SK-N-SH treated with all-trans-retinoic acid at 6 μM for 48 hours (cell line): ENCODE measurements at regions not wholly inside any gene's neighbourhood (a gene's known extent, or its start where the extent isn't known, plus 50 kb on each side); places are given as distances from the start of the nearest gene placed in this dataset.

ENCODE experiments used
- ATAC-seq: fragments of 200-7000 bp; cut with Tn5 transposase; 3 replicates; pipeline ENCODE4 v1.9.1; 2020; ENCODE audit warnings: mild to moderate bottlenecking, moderate library complexity
- ARNTL ChIP-seq: fragments of 450-650 bp; formaldehyde crosslinking; IDR thresholded peaks from 2 replicates; pipeline ENCODE4 v1.5.0; 2020; ENCODE audit warnings: low read depth, mild to moderate bottlenecking, moderate library complexity, borderline replicate concordance
- BACH2 ChIP-seq: fragments of 250-450 bp; sonication (Bioruptor Pico); IDR thresholded peaks from 2 replicates; pipeline ENCODE4 v1.9.0; 2021; ENCODE audit warnings: mild to moderate bottlenecking, borderline replicate concordance
- CSDC2 ChIP-seq: fragments of 250-450 bp; sonication (Bioruptor Pico); IDR thresholded peaks from 2 replicates; pipeline ENCODE4 v1.5.0; 2020; ENCODE audit warnings: mild to moderate bottlenecking, moderate library complexity
- ESRRG ChIP-seq: fragments of 250-450 bp; sonication (Bioruptor Pico); IDR thresholded peaks from 2 replicates; pipeline ENCODE4 v1.6.1; 2021; ENCODE audit warnings: mild to moderate bottlenecking
- GLIS3 ChIP-seq: fragments of 250-450 bp; sonication (Bioruptor Pico); IDR thresholded peaks from 2 replicates; pipeline ENCODE4 v1.5.0; 2020; ENCODE audit warnings: mild to moderate bottlenecking, moderate library complexity
- ISL1 ChIP-seq: fragments of 250-450 bp; sonication (Bioruptor Pico); IDR thresholded peaks from 2 replicates; pipeline ENCODE4 v2.1.2; 2022; ENCODE audit warnings: mild to moderate bottlenecking, moderate library complexity
- OSR1 ChIP-seq: fragments of 250-450 bp; sonication (Bioruptor Pico); IDR thresholded peaks from 2 replicates; pipeline ENCODE4 v1.8.0; 2022; ENCODE audit warnings: moderate library complexity, mild to moderate bottlenecking, inconsistent platforms
- PPARA ChIP-seq: fragments of 250-450 bp; sonication (Bioruptor Pico); IDR thresholded peaks from 2 replicates; pipeline ENCODE4 v1.5.0; 2020; ENCODE audit warnings: mild to moderate bottlenecking, borderline replicate concordance
- SNAI2 ChIP-seq: fragments of 250-450 bp; sonication (Bioruptor Pico); IDR thresholded peaks from 2 replicates; pipeline ENCODE4 v1.5.0; 2020; ENCODE audit warnings: mild to moderate bottlenecking, moderate library complexity
- TCF4 ChIP-seq: fragments of 250-450 bp; sonication (Bioruptor Pico); IDR thresholded peaks from 2 replicates; pipeline ENCODE4 v1.8.0; 2021; ENCODE audit warnings: mild to moderate bottlenecking, moderate library complexity, borderline replicate concordance
- TOX ChIP-seq: fragments of 250-450 bp; sonication (Bioruptor Pico); IDR thresholded peaks from 2 replicates; pipeline ENCODE4 v1.8.0; 2021; ENCODE audit warnings: mild to moderate bottlenecking, moderate library complexity, borderline replicate concordance
- ZC3H10 ChIP-seq: fragments of 250-450 bp; sonication (Bioruptor Pico); IDR thresholded peaks from 2 replicates; pipeline ENCODE4 v1.5.1; 2021; ENCODE audit warnings: mild to moderate bottlenecking, moderate library complexity
- ZFP3 ChIP-seq: fragments of 250-450 bp; sonication (Bioruptor Pico); IDR thresholded peaks from 2 replicates; pipeline ENCODE4 v1.5.0; 2020; ENCODE audit warnings: mild to moderate bottlenecking, moderate library complexity
- ZFP30 ChIP-seq: fragments of 450-650 bp; formaldehyde crosslinking; IDR thresholded peaks from 2 replicates; pipeline ENCODE4 v1.5.0; 2022; ENCODE audit warnings: mild to moderate bottlenecking, moderate library complexity
- ZNF565 ChIP-seq: fragments of 450-650 bp; formaldehyde crosslinking; conservative IDR thresholded peaks from 2 replicates; pipeline ENCODE4 v1.5.0; 2020; ENCODE audit warnings: low read depth, mild to moderate bottlenecking, moderate library complexity
- ZNF70 ChIP-seq: fragments of 450-650 bp; formaldehyde crosslinking; IDR thresholded peaks from 2 replicates; pipeline ENCODE4 v1.5.0; 2020; ENCODE audit warnings: mild to moderate bottlenecking, moderate library complexity
- ZNF8 ChIP-seq: fragments of 450-650 bp; formaldehyde crosslinking; IDR thresholded peaks from 2 replicates; pipeline ENCODE4 v1.5.0; 2020; ENCODE audit warnings: mild to moderate bottlenecking, moderate library complexity
- TF ChIP-seq, protein P1 (sequence below): fragments of 250-450 bp; sonication (Bioruptor Pico); IDR thresholded peaks from 2 replicates; pipeline ENCODE4 v1.8.0; 2021; ENCODE audit warnings: low read depth, mild to moderate bottlenecking, moderate library complexity, borderline replicate concordance
- TF ChIP-seq, protein P2 (sequence below): fragments of 250-450 bp; sonication (Bioruptor Pico); IDR thresholded peaks from 2 replicates; pipeline ENCODE4 v1.5.1; 2020; ENCODE audit warnings: low read depth, mild to moderate bottlenecking, moderate library complexity
- TF ChIP-seq, protein P3 (sequence below): fragments of 250-450 bp; sonication (Bioruptor Pico); IDR thresholded peaks from 2 replicates; pipeline ENCODE4 v1.5.1; 2021; ENCODE audit warnings: mild to moderate bottlenecking, moderate library complexity
- TF ChIP-seq, protein P4 (sequence below): fragments of 250-450 bp; sonication (Bioruptor Pico); IDR thresholded peaks from 2 replicates; pipeline ENCODE4 v1.8.0; 2020; ENCODE audit warnings: mild to moderate bottlenecking, moderate library complexity, borderline replicate concordance

DNA sequence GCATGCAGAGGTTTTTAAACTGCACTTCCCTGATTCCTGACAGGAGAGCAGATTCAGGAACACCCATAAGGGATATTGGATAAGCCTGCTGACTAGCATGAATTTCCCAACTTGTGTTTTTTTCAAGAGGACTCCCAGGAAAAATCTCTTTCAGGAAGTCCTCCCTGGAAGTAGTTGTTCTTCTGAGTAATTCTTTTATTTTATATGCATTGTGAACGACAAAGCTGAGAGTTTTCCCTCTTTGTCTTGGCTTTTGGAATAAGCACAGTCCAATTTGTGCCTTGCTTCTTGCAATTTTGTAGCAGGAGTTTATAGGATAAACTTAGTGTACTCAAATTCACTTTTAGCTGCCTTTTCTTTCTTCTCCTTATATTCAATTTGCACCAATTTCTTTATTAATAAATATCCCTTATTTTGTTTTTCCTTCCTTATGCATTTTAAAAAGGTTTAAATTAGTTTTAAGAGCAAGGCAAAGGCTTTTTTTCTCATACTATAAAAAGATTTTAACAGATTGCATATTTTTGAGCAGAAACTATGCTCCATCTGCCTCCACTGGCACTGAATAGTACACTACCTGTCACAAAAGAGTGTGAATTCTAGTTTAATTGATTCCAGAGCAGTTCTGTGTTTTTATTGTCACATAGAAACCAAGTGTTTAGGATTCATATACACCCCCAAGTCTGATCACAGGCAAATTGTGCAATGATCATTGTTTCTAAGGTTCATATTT, 543.3 kb upstream of the SPRY2 start:
- no peak for ATAC-seq
- TF ChIP-seq, protein P1, sequence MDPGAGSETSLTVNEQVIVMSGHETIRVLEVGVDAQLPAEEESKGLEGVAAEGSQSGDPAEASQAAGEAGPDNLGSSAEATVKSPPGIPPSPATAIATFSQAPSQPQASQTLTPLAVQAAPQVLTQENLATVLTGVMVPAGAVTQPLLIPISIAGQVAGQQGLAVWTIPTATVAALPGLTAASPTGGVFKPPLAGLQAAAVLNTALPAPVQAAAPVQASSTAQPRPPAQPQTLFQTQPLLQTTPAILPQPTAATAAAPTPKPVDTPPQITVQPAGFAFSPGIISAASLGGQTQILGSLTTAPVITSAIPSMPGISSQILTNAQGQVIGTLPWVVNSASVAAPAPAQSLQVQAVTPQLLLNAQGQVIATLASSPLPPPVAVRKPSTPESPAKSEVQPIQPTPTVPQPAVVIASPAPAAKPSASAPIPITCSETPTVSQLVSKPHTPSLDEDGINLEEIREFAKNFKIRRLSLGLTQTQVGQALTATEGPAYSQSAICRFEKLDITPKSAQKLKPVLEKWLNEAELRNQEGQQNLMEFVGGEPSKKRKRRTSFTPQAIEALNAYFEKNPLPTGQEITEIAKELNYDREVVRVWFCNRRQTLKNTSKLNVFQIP (CRISPR knock-in tag), result no peak
- TF ChIP-seq ARNTL (CRISPR knock-in tag), result no peak

DNA sequence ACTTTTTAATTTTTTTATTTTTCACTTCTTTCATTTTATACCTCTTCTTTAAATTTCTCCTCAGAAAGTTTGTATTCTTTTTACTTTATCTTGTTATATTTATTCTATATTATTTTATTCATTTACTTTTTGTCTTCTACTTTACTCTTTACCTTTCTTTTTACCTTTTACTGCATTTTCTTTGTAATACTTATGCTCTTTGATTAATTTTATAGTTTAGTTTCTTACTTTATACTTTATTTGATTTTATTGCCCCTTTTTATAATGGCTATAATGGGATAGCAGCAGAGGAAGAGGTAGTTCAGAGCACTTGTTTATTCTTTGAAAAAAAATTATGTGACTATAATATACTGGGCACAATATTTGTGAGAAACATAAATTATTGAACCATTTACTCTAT, 542.6 kb upstream of the SPRY2 start:
- no peak for TF ChIP-seq ZFP30 (CRISPR knock-in tag)
- TF ChIP-seq, protein P2, sequence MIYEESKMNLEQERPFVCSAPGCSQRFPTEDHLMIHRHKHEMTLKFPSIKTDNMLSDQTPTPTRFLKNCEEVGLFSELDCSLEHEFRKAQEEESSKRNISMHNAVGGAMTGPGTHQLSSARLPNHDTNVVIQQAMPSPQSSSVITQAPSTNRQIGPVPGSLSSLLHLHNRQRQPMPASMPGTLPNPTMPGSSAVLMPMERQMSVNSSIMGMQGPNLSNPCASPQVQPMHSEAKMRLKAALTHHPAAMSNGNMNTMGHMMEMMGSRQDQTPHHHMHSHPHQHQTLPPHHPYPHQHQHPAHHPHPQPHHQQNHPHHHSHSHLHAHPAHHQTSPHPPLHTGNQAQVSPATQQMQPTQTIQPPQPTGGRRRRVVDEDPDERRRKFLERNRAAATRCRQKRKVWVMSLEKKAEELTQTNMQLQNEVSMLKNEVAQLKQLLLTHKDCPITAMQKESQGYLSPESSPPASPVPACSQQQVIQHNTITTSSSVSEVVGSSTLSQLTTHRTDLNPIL (CRISPR knock-in tag), result no peak
- no peak for TF ChIP-seq ZNF8 (CRISPR knock-in tag)
- no peak for TF ChIP-seq ZFP3 (CRISPR knock-in tag)
- no peak for TF ChIP-seq ESRRG
- TF ChIP-seq, protein P1 (CRISPR knock-in tag), result no peak
- TF ChIP-seq ZNF565 (CRISPR knock-in tag), result no peak
- TF ChIP-seq TCF4, result no peak
- no peak for TF ChIP-seq TOX
- TF ChIP-seq ZNF70 (CRISPR knock-in tag), result no peak
- no peak for TF ChIP-seq ARNTL (CRISPR knock-in tag)
- TF ChIP-seq OSR1 (CRISPR knock-in tag), result no peak
- no peak for TF ChIP-seq PPARA (CRISPR knock-in tag)
- TF ChIP-seq, protein P3, sequence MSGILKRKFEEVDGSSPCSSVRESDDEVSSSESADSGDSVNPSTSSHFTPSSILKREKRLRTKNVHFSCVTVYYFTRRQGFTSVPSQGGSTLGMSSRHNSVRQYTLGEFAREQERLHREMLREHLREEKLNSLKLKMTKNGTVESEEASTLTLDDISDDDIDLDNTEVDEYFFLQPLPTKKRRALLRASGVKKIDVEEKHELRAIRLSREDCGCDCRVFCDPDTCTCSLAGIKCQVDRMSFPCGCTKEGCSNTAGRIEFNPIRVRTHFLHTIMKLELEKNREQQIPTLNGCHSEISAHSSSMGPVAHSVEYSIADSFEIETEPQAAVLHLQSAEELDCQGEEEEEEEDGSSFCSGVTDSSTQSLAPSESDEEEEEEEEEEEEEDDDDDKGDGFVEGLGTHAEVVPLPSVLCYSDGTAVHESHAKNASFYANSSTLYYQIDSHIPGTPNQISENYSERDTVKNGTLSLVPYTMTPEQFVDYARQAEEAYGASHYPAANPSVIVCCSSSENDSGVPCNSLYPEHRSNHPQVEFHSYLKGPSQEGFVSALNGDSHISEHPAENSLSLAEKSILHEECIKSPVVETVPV (CRISPR knock-in tag), result no peak
- no peak for TF ChIP-seq ZC3H10
- TF ChIP-seq, protein P4, sequence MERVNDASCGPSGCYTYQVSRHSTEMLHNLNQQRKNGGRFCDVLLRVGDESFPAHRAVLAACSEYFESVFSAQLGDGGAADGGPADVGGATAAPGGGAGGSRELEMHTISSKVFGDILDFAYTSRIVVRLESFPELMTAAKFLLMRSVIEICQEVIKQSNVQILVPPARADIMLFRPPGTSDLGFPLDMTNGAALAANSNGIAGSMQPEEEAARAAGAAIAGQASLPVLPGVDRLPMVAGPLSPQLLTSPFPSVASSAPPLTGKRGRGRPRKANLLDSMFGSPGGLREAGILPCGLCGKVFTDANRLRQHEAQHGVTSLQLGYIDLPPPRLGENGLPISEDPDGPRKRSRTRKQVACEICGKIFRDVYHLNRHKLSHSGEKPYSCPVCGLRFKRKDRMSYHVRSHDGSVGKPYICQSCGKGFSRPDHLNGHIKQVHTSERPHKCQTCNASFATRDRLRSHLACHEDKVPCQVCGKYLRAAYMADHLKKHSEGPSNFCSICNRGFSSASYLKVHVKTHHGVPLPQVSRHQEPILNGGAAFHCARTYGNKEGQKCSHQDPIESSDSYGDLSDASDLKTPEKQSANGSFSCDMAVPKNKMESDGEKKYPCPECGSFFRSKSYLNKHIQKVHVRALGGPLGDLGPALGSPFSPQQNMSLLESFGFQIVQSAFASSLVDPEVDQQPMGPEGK (CRISPR knock-in tag), result no peak
- TF ChIP-seq SNAI2 (CRISPR knock-in tag), result no peak
- TF ChIP-seq BACH2 (CRISPR knock-in tag), result no peak
- TF ChIP-seq, all 23 proteins: peak for 0
- ATAC-seq, result no peak

DNA sequence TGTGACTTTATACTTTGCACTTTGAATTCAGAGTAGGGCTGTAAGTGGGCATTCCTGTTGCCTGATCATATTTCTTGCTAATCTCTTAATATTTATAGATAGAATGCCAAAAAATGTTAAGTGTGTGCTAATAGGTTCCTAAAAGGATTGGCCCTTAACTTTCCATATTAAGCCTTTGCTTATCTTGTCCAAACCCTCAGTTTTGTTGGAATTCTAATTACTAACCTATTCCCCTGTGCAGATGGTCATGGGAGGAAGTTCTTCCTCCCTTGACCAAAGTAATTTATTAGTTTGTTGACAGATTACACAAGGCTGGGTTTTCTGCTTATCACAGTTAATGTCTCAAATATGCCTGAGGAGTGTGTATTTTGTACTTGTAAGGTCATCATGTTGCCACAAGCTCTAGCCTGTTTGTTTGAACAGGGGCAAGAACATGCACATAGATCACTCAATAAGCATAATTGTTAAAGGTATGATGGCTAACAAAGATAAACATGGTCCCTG, 541.1 kb upstream of the SPRY2 start:
- peak; percentile 21; the same call in 2 of the 3 replicates for ATAC-seq
- TF ChIP-seq, protein P3 (CRISPR knock-in tag), result peak; percentile 66; the same call in 1 of the 2 replicates
- TF ChIP-seq TCF4, result no peak
- TF ChIP-seq ISL1, result peak; percentile 98
- 0 out of 2 replicates have a peak, but pooled peaks have one; percentile 42 for TF ChIP-seq ESRRG
- TF ChIP-seq, protein P4 (CRISPR knock-in tag), result no peak
- no peak for TF ChIP-seq ZFP30 (CRISPR knock-in tag)
- TF ChIP-seq ZNF70 (CRISPR knock-in tag), result no peak
- TF ChIP-seq ZC3H10, result no peak
- TF ChIP-seq, protein P2 (CRISPR knock-in tag), result peak; percentile 19; the same call in 1 of the 2 replicates
- TF ChIP-seq, protein P1 (CRISPR knock-in tag), result no peak
- no peak for TF ChIP-seq ZFP3 (CRISPR knock-in tag)
- TF ChIP-seq CSDC2 (CRISPR knock-in tag), result no peak
- TF ChIP-seq PPARA (CRISPR knock-in tag), result no peak
- no peak for TF ChIP-seq GLIS3
